ENCODE measurements at regions not wholly inside any gene's neighbourhood (a gene's known extent, or its start where the extent isn't known, plus 50 kb on each side); places are given as distances from the start of the nearest gene placed in this dataset.

DNA sequence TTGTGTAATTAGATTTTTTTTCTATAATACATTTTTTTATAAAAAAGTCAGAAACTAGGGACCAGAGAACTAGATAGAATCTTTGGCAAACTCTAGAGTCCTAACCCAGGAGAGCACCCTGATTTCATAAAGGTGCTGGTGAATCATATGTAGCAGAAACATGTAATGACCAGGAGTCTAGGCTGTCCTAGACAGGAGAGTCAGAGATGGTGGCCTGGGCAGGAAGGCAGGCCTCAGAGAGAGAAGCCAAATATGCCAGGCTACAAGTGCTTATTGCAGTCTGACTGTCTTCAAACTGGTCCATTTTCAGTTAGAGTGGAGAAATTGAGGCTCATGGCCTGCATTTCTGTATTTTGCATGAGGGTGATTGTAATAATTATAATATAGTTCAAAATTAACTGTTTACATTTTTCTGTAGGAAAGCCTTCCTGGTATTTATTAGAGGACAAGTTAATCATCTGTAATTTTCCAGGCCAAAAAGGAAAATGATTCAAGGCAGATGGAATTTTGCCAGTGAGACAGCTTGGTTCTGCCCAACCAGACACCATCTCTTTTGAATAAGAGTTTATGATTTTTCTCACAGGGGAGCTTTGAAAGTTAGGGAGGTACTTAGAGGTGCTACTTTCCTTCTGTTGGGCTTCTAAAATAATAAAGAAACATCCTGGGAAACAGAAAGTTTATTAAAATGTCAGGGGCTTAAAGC is 129.8 kb downstream of the S1PR1 start:
- no peak for TF ChIP-seq EZH2phosphoT487 (IDR thresholded peaks at IDR 0.05; ENCODE audit: borderline replicate concordance)
- no peak for TF ChIP-seq CTCF (conservative IDR thresholded peaks at IDR 0.05; ENCODE audit: low read length)
- H3K4me1 ChIP-seq (ENCODE audit: insufficient read depth, low read length, poor library complexity, severe bottlenecking): no peaks in the 10 kb centered on the region
- no peak overlapping the region for H2AFZ ChIP-seq (ENCODE audit: low read length)
- no peaks in the 10 kb centered on the region for H3F3A ChIP-seq (ENCODE audit: low read depth)
- no peaks in the 10 kb centered on the region for H3K36me3 ChIP-seq (ENCODE audit: insufficient read depth, low read length)
- no peaks in the 10 kb centered on the region for H3K79me2 ChIP-seq (ENCODE audit: insufficient read depth, low read length)
- no peaks in the 10 kb centered on the region for H3K9me2 ChIP-seq (replicated peaks; ENCODE audit: low read depth, low read length)
- H3K4me3 ChIP-seq (ENCODE audit: low read length, poor library complexity, severe bottlenecking): no peak overlapping the region
- no peaks in the 10 kb centered on the region for H3K27me3 ChIP-seq (ENCODE audit: insufficient read depth, low read length, poor library complexity, severe bottlenecking)
- H3K9ac ChIP-seq (ENCODE audit: low read depth, low read length, poor library complexity, severe bottlenecking): no peak overlapping the region
- H4K20me1 ChIP-seq (ENCODE audit: insufficient read depth, low read length, poor library complexity, severe bottlenecking): no peaks in the 10 kb centered on the region
- H3K9me3 ChIP-seq (ENCODE audit: insufficient read depth, low read depth, low read length): no peaks in the 10 kb centered on the region
- no peak overlapping the region for H3K4me2 ChIP-seq (ENCODE audit: low read depth, low read length, poor library complexity, severe bottlenecking)

DNA sequence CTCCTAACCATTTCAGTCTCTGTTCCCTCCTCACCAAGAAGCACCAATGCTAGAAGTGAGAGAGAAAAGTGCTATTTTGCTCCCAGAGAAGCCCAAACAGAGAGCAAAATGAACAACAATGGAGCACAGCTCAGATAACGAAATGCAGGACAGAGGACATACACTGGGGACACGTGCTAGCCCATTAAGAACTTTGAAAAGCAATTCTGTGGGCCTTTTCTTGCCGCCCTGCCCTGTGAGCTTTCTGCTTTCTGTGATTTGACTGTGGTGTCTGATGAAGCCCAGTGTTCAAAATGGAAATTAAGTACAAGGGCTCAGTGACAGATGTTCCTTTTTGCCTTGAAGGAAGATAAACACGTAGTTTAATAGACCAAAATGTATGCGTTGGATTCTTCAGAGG is 130.8 kb downstream of the S1PR1 start:
- no peaks in the 10 kb centered on the region for H3F3A ChIP-seq (ENCODE audit: low read depth)
- no peak overlapping the region for H3K4me2 ChIP-seq (ENCODE audit: low read depth, low read length, poor library complexity, severe bottlenecking)
- no peaks in the 10 kb centered on the region for H3K9me2 ChIP-seq (replicated peaks; ENCODE audit: low read depth, low read length)
- no peaks in the 10 kb centered on the region for H3K4me1 ChIP-seq (ENCODE audit: insufficient read depth, low read length, poor library complexity, severe bottlenecking)
- H3K4me3 ChIP-seq (ENCODE audit: low read length, poor library complexity, severe bottlenecking): no peak overlapping the region
- H3K9me3 ChIP-seq (ENCODE audit: insufficient read depth, low read depth, low read length): no peaks in the 10 kb centered on the region
- no peaks in the 10 kb centered on the region for H3K36me3 ChIP-seq (ENCODE audit: insufficient read depth, low read length)
- no peaks in the 10 kb centered on the region for H4K20me1 ChIP-seq (ENCODE audit: insufficient read depth, low read length, poor library complexity, severe bottlenecking)
- H3K79me2 ChIP-seq (ENCODE audit: insufficient read depth, low read length): no peaks in the 10 kb centered on the region
- no peaks in the 10 kb centered on the region for H3K27me3 ChIP-seq (ENCODE audit: insufficient read depth, low read length, poor library complexity, severe bottlenecking)
- H3K9ac ChIP-seq (ENCODE audit: low read depth, low read length, poor library complexity, severe bottlenecking): no peak overlapping the region
- TF ChIP-seq EZH2phosphoT487 (IDR thresholded peaks at IDR 0.05; ENCODE audit: borderline replicate concordance) (no peak), CTCF (conservative IDR thresholded peaks at IDR 0.05; ENCODE audit: low read length) (no peak)
- H2AFZ ChIP-seq (ENCODE audit: low read length): 0 out of 2 replicates have a peak overlapping the region, but pooled peaks have one; percentile 1

GRCh38 chr1:101370488-101370887 is 133.7 kb downstream of the S1PR1 start:
- no peak overlapping the region for H3K4me3 ChIP-seq (ENCODE audit: low read length, poor library complexity, severe bottlenecking)
- no peak overlapping the region for H2AFZ ChIP-seq (ENCODE audit: low read length)
- H3K9ac ChIP-seq (ENCODE audit: low read depth, low read length, poor library complexity, severe bottlenecking): no peak overlapping the region
- H3F3A ChIP-seq (ENCODE audit: low read depth): no peaks in the 10 kb centered on the region
- H4K20me1 ChIP-seq (ENCODE audit: insufficient read depth, low read length, poor library complexity, severe bottlenecking): no peaks in the 10 kb centered on the region
- H3K4me1 ChIP-seq (ENCODE audit: insufficient read depth, low read length, poor library complexity, severe bottlenecking): no peaks in the 10 kb centered on the region
- H3K79me2 ChIP-seq (ENCODE audit: insufficient read depth, low read length): no peaks in the 10 kb centered on the region
- H3K9me3 ChIP-seq (ENCODE audit: insufficient read depth, low read depth, low read length): no peaks in the 10 kb centered on the region; the same call in 1 of the 2 replicates
- H3K27me3 ChIP-seq (ENCODE audit: insufficient read depth, low read length, poor library complexity, severe bottlenecking): no peaks in the 10 kb centered on the region
- no peak for TF ChIP-seq CTCF (conservative IDR thresholded peaks at IDR 0.05; ENCODE audit: low read length)
- no peak for TF ChIP-seq EZH2phosphoT487 (IDR thresholded peaks at IDR 0.05; ENCODE audit: borderline replicate concordance)
- H3K36me3 ChIP-seq (ENCODE audit: insufficient read depth, low read length): no peaks in the 10 kb centered on the region
- no peaks in the 10 kb centered on the region for H3K9me2 ChIP-seq (replicated peaks; ENCODE audit: low read depth, low read length)
- H3K4me2 ChIP-seq (ENCODE audit: low read depth, low read length, poor library complexity, severe bottlenecking): no peak overlapping the region

All from Loucy (cell line).